Endothelial cell of umbilical vein (primary cell): ENCODE measurements at regions not wholly inside any gene's neighbourhood (a gene's known extent, or its start where the extent isn't known, plus 50 kb on each side); places are given as distances from the start of the nearest gene placed in this dataset.
A peak's percentile ranks its signal among the peaks of the same experiment; 100 is the strongest.

Experiments used
- BruUV-seq: library from RNA; stranded (reverse); fragments of 400-500 nt; replicated peaks from 2 replicates; lab custom pipeline; 2021; lab: Mats Ljungman, UMichigan
- CTCF ChIA-PET: fragments of 300-600, 350-600 bp; sonication (Branson Sonifier 250); formaldehyde crosslinking; loops from one replicate; lab custom pipeline; 2021; ENCODE audit warnings: antibody characterized with exemption, inconsistent platforms; lab: Charles Lee
- POLR2A ChIA-PET: fragments of 300-600, 350-600 bp; sonication (Branson Sonifier 250); formaldehyde crosslinking; loops from one replicate; lab custom pipeline; 2021; ENCODE audit warnings: antibody characterized with exemption, inconsistent platforms; lab: Charles Lee
- DNase-seq: peaks from one replicate; pipeline ENCODE4 v3.0.0-alpha.2; 2011; ENCODE audit warnings: low read depth, low spot score
- FAIRE-seq: peaks from 2 replicates; lab custom pipeline; 2011; peaks lifted over from hg19 to GRCh38; lab: Jason Lieb, UNC
- H2AFZ ChIP-seq: 2 replicates; pipeline ENCODE4 v1.6.0; 2012; ENCODE audit warnings: low read depth, low read length, control low read depth, inconsistent platforms
- H3K27ac ChIP-seq: 2 replicates; pipeline ENCODE4 v1.5.1; 2011; ENCODE audit warnings: low read depth, mild to moderate bottlenecking, control low read depth, low read length, moderate library complexity; ENCODE audit not compliant: insufficient read depth
- H3K27me3 ChIP-seq, 2 experiments: 2 replicates each; pipeline versions ENCODE4 v1.6.0 to v1.6.1; 2011; ENCODE audit warnings: low read length in 2 of 2, mixed read lengths in 1 of 2; ENCODE audit not compliant: control insufficient read depth in 2 of 2, insufficient read depth in 2 of 2
- H3K36me3 ChIP-seq, 2 experiments: 2 replicates in 1 of 2; 3 replicates in 1 of 2; pipeline ENCODE4 v1.5.1; 2011; ENCODE audit warnings: low read length in 2 of 2, mild to moderate bottlenecking in 1 of 2, moderate library complexity in 1 of 2; ENCODE audit not compliant: control insufficient read depth in 2 of 2, insufficient read depth in 2 of 2; ENCODE audit errors: extremely low read depth in 1 of 2
- H3K4me1 ChIP-seq: 3 replicates; pipeline ENCODE4 v1.5.1; 2011; ENCODE audit warnings: mild to moderate bottlenecking, low read length; ENCODE audit not compliant: control insufficient read depth, insufficient read depth; ENCODE audit errors: extremely low read depth
- H3K4me2 ChIP-seq: 2 replicates; pipeline ENCODE4 v1.6.1; 2011; ENCODE audit warnings: low read length, control low read depth, mixed read lengths; ENCODE audit not compliant: insufficient read depth
- H3K4me3 ChIP-seq, 3 experiments: fragments of 200-600 bp in 1 of 3; sonication (generic), shearing (Covaris generic) in 1 of 3; replicated peaks in 1 of 3; 2 replicates each; pipeline ENCODE4 v1.5.1; 2011 to 2016; ENCODE audit warnings: control low read depth in 3 of 3, low read length in 3 of 3, mild to moderate bottlenecking in 2 of 3, inconsistent platforms in 1 of 3, low read depth in 1 of 3, moderate library complexity in 1 of 3; ENCODE audit not compliant: insufficient read depth in 1 of 3
- H3K79me2 ChIP-seq: 2 replicates; pipeline ENCODE4 v1.6.0; 2012; ENCODE audit warnings: low read length, inconsistent platforms; ENCODE audit not compliant: control insufficient read depth, insufficient read depth
- H3K9ac ChIP-seq: replicated peaks from 2 replicates; pipeline ENCODE3; 2011; ENCODE audit warnings: low read length, control low read depth; ENCODE audit not compliant: insufficient read depth; ENCODE audit errors: extremely low read depth
- H3K9me1 ChIP-seq: replicated peaks from 3 replicates; pipeline ENCODE4 v1.6.0; 2011; ENCODE audit warnings: mild to moderate bottlenecking, low read length; ENCODE audit not compliant: control insufficient read depth, insufficient read depth; ENCODE audit errors: extremely low read depth
- H3K9me3 ChIP-seq: replicated peaks from 2 replicates; pipeline ENCODE4 v1.5.1; 2012; ENCODE audit warnings: low read length, inconsistent platforms; ENCODE audit not compliant: control insufficient read depth, insufficient read depth
- H4K20me1 ChIP-seq: replicated peaks from 2 replicates; pipeline ENCODE3; 2011; ENCODE audit warnings: mild to moderate bottlenecking, low read length; ENCODE audit not compliant: control insufficient read depth, insufficient read depth; ENCODE audit errors: extremely low read depth
- CTCF ChIP-seq, 2 donors: IDR thresholded peaks; 1 replicate in 1 of 2; 2 replicates in 1 of 2; pipeline ENCODE4 v1.5.1; 2011; ENCODE audit warnings: low read length in 2 of 2, mild to moderate bottlenecking in 2 of 2, moderate library complexity in 2 of 2, control low read depth in 1 of 2, inconsistent platforms in 1 of 2, low read depth in 1 of 2; ENCODE audit not compliant: insufficient read depth in 1 of 2; ENCODE audit errors: extremely low read depth in 1 of 2
- EZH2 ChIP-seq: IDR thresholded peaks from 2 replicates; pipeline ENCODE4 v1.6.1; 2012; ENCODE audit warnings: borderline replicate concordance, low read depth, mild to moderate bottlenecking, moderate library complexity, low read length, inconsistent platforms; ENCODE audit not compliant: severe bottlenecking
- FOS ChIP-seq: IDR thresholded peaks from 2 replicates; pipeline ENCODE4 v1.6.1; 2011; ENCODE audit warnings: mild to moderate bottlenecking, low read length, moderate library complexity, borderline replicate concordance; ENCODE audit not compliant: insufficient read depth
- GATA2 ChIP-seq: IDR thresholded peaks from 2 replicates; pipeline ENCODE4 v1.7.0; 2011; ENCODE audit warnings: low read depth, mild to moderate bottlenecking, moderate library complexity, mixed read lengths, low read length; ENCODE audit not compliant: insufficient read length, insufficient read depth
- JUN ChIP-seq: IDR thresholded peaks from 2 replicates; pipeline ENCODE4 v1.6.1; 2011; ENCODE audit warnings: borderline replicate concordance, low read depth; ENCODE audit not compliant: insufficient read length, insufficient read depth
- MYC ChIP-seq: IDR thresholded peaks from one replicate; pipeline ENCODE4 v1.6.1; 2011; ENCODE audit warnings: mild to moderate bottlenecking, low read depth, low read length
- POLR2A ChIP-seq: IDR thresholded peaks from 2 replicates; pipeline ENCODE4 v1.6.1; 2012; ENCODE audit warnings: low read depth, mild to moderate bottlenecking, control low read depth, low read length
- POLR2AphosphoS5 ChIP-seq: IDR thresholded peaks from 2 replicates; pipeline ENCODE4 v1.6.1; 2012; ENCODE audit warnings: low read depth, mild to moderate bottlenecking, control low read depth, low read length, moderate library complexity; ENCODE audit not compliant: insufficient read depth
- dilution Hi-C: fragments of 300-500 bp; cut with MboI; formaldehyde crosslinking; loops from one replicate; pipeline ENCODE4 v1.15.0; 2019; ENCODE audit warnings: low sequenced_read_pairs; ENCODE audit not compliant: extremely low pct_ligation_motif_present
- intact Hi-C: fragments of 100-400 bp; cut with micrococcal nuclease; formaldehyde crosslinking; loops from one replicate; pipeline ENCODE4 v1.10.0; 2022
- TF ChIP-seq, protein P1 (sequence below): IDR thresholded peaks from 2 replicates; pipeline ENCODE4 v1.6.1; 2011; ENCODE audit not compliant: insufficient read depth, insufficient read length

DNA sequence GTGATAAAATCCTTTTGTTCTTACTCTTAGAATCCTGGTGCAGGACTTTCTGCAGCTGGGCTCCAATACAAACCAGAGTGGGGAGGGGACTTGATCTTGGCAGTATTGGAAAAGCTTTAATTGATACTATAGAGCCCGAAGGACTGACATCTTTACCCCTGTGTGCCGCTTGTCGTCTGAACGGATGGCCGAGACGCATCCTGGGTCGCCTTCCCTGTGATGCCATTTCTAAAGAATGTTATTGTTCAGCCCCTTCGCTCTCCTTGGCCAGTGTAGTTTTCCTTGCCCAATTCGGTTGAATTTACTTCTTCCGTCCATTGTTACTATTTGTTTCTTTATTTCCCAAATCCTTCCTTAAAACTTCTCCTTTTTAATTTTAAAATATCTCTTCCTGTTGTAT is 80.9 kb downstream of the CLDN34 start:
- H2AFZ ChIP-seq: no peak overlapping the region
- no peaks in the 10 kb centered on the region for H3K36me3 ChIP-seq
- dilution Hi-C loops (no loop called here), intact Hi-C loops (loop anchor here (1.0 kb wide), 2 partner anchors 31 to 35 kb away; no protein-coding TSS in a partner anchor)
- ChIA-PET POLR2A (interaction anchor here (1.6 kb wide), 1 partner anchor 44 kb away, joined by 3 read pairs; no protein-coding TSS in a partner anchor), CTCF (interaction anchor here (0.9 to 1.4 kb wide), 2 partner anchors 42 to 72 kb away, joined by 3 read pairs; no protein-coding TSS in a partner anchor)
- FAIRE-seq (peak; percentile 94), DNase-seq (peak; percentile 50)
- peak overlapping the region; percentile 72 for H3K4me2 ChIP-seq
- H3K9me3 ChIP-seq: no peaks in the 10 kb centered on the region
- H3K9me1 ChIP-seq: no peaks in the 10 kb centered on the region
- H3K4me3 ChIP-seq: peak overlapping the region in 1 of 3 experiments; percentile 11
- TF ChIP-seq, protein P1, sequence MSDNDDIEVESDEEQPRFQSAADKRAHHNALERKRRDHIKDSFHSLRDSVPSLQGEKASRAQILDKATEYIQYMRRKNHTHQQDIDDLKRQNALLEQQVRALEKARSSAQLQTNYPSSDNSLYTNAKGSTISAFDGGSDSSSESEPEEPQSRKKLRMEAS: no peak
- TF ChIP-seq FOS (no peak), GATA2 (no peak), CTCF (IDR thresholded peaks at IDR 0.05; ENCODE audit: extremely low read depth in 1 of 2, insufficient read depth in 1 of 2, low read depth in 1 of 2, low read length in 2 of 2) (no peak), MYC (no peak), POLR2AphosphoS5 (peak; percentile 36), JUN (peak; percentile 27), EZH2 (no peak), POLR2A (peak; percentile 21)
- no peaks in the 10 kb centered on the region for H3K27me3 ChIP-seq
- no peaks in the 10 kb centered on the region for H4K20me1 ChIP-seq
- BruUV-seq: no TSS peak
- peak overlapping the region; percentile 69 for H3K9ac ChIP-seq
- H3K27ac ChIP-seq: peak overlapping the region; percentile 89
- H3K79me2 ChIP-seq: peaks cover 55% of the 10 kb centered on the region
- H3K4me1 ChIP-seq: peaks cover 80% of the 10 kb centered on the region
